Neutrophil (primary cell): ENCODE measurements at regions not wholly inside any gene's neighbourhood (a gene's known extent, or its start where the extent isn't known, plus 50 kb on each side); places are given as distances from the start of the nearest gene placed in this dataset.

ENCODE experiments used
- H3K27ac ChIP-seq: fragments of 200-600 bp; sonication (generic); 2 replicates; pipeline ENCODE4 v1.5.1; 2016; ENCODE audit warnings: mild to moderate bottlenecking, moderate library complexity
- H3K27me3 ChIP-seq: fragments of 200-600 bp; sonication (generic); 2 replicates; pipeline ENCODE4 v1.6.0; 2016; ENCODE audit warnings: mild to moderate bottlenecking
- H3K36me3 ChIP-seq: fragments of 200-600 bp; sonication (generic); 2 replicates; pipeline ENCODE4 v1.5.1; 2017
- H3K4me1 ChIP-seq, 2 experiments: fragments of 200-600 bp in 1 of 2; sonication (generic) in 1 of 2; 1 replicate in 1 of 2; 2 replicates in 1 of 2; pipeline versions ENCODE4 v1.5.1 to v1.6.1; 2013 to 2016; ENCODE audit warnings: low read depth in 1 of 2, low read length in 1 of 2, mild to moderate bottlenecking in 1 of 2, moderate library complexity in 1 of 2; ENCODE audit not compliant: control insufficient read depth in 1 of 2, insufficient read depth in 1 of 2
- H3K4me3 ChIP-seq, 2 experiments: fragments of 200-600 bp in 1 of 2; sonication (generic) in 1 of 2; 1 replicate in 1 of 2; 2 replicates in 1 of 2; pipeline ENCODE4 v1.5.1; 2013 to 2016; ENCODE audit warnings: low read depth in 1 of 2, low read length in 1 of 2, mild to moderate bottlenecking in 1 of 2, moderate library complexity in 1 of 2
- H3K9me3 ChIP-seq: fragments of 200-600 bp; sonication (generic); 2 replicates; pipeline ENCODE4 v1.5.1; 2016
- TF ChIP-seq, protein P1 (sequence below): fragments of 200-600 bp; sonication (generic); IDR thresholded peaks from 2 replicates; pipeline ENCODE4 v1.5.1; 2016; ENCODE audit warnings: antibody characterized with exemption

- no peaks in the 10 kb centered on the region for H3K27me3 ChIP-seq
- H3K36me3 ChIP-seq: no peaks in the 10 kb centered on the region
- no peaks in the 10 kb centered on the region for H3K4me1 ChIP-seq
- no peak overlapping the region for H3K4me3 ChIP-seq
- H3K9me3 ChIP-seq: no peaks in the 10 kb centered on the region
- H3K27ac ChIP-seq: no peak overlapping the region
- TF ChIP-seq, protein P1, sequence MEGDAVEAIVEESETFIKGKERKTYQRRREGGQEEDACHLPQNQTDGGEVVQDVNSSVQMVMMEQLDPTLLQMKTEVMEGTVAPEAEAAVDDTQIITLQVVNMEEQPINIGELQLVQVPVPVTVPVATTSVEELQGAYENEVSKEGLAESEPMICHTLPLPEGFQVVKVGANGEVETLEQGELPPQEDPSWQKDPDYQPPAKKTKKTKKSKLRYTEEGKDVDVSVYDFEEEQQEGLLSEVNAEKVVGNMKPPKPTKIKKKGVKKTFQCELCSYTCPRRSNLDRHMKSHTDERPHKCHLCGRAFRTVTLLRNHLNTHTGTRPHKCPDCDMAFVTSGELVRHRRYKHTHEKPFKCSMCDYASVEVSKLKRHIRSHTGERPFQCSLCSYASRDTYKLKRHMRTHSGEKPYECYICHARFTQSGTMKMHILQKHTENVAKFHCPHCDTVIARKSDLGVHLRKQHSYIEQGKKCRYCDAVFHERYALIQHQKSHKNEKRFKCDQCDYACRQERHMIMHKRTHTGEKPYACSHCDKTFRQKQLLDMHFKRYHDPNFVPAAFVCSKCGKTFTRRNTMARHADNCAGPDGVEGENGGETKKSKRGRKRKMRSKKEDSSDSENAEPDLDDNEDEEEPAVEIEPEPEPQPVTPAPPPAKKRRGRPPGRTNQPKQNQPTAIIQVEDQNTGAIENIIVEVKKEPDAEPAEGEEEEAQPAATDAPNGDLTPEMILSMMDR: no peak
These were observed 81.9 kb downstream of the NPTX2 start for GRCh38 chr7:98698976-98699375.

GRCh38 chr7:98700533-98700932 lies 83.4 kb downstream of the NPTX2 start:
- Histone ChIP-seq H3K27ac (no peak overlapping the region), H3K4me3 (no peak overlapping the region), H3K36me3 (no peaks in the 10 kb centered on the region), H3K9me3 (no peaks in the 10 kb centered on the region), H3K27me3 (peaks cover under 1% of the 10 kb centered on the region), H3K4me1 (no peaks in the 10 kb centered on the region)
- TF ChIP-seq, protein P1: no peak

- Histone ChIP-seq H3K36me3 (no peaks in the 10 kb centered on the region), H3K27ac (no peak overlapping the region), H3K4me3 (no peak overlapping the region), H3K4me1 (no peaks in the 10 kb centered on the region), H3K9me3 (no peaks in the 10 kb centered on the region), H3K27me3 (peaks cover 5% of the 10 kb centered on the region)
- TF ChIP-seq, protein P1: no peak
These were observed 84.3 kb downstream of the NPTX2 start for GRCh38 chr7:98701372-98701771.

GRCh38 chr7:98702021-98702420 lies 84.9 kb downstream of the NPTX2 start:
- TF ChIP-seq, protein P1: no peak
- Histone ChIP-seq H3K9me3 (no peaks in the 10 kb centered on the region), H3K27me3 (peaks cover 5% of the 10 kb centered on the region), H3K4me3 (no peak overlapping the region), H3K4me1 (no peaks in the 10 kb centered on the region), H3K36me3 (no peaks in the 10 kb centered on the region), H3K27ac (no peak overlapping the region)

DNA sequence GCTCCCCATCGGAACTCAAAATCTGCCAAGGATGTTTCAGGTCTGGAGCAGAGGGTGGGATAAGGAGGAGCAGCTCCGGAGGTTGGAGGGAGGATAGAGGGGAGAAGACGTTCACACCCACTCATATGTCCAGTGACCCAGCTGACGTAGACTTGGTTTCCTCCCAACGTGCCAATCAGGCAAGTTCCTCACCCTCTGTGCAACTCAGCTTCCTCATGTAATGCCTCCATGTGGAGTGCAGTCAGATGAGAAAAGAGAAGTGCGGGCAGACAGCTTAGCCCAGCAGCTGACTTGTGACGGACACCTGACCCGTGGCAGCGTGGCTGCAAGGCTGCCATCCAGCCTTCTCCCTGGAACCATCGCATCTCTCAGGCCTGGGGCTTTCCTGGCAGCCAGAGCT lies 86.8 kb downstream of the NPTX2 start:
- H3K4me1 ChIP-seq: no peaks in the 10 kb centered on the region
- TF ChIP-seq, protein P1: no peak
- no peak overlapping the region for H3K4me3 ChIP-seq
- H3K9me3 ChIP-seq: no peaks in the 10 kb centered on the region
- H3K36me3 ChIP-seq: no peaks in the 10 kb centered on the region
- H3K27me3 ChIP-seq: peaks cover 5% of the 10 kb centered on the region
- H3K27ac ChIP-seq: no peak overlapping the region

DNA sequence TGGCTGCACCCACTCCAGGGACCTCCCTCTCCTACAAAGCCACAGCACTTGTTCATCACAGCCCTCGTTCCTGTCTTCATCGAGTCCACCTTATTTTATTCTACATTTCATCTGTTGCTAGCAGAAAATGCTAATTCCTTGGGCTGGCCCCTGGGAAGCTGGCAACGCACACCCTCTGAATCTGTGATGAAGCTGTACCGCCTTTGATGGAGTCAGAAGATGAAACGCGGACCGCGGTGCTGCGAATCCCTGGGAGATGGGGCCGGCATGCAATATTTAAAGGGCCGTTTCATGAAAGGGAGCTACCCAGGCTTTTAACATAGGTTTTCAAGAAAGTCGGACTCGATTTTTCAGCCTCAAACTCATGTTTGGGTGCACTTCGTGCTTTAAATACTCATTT lies 88.5 kb downstream of the NPTX2 start:
- TF ChIP-seq, protein P1: no peak
- H3K27ac ChIP-seq: no peak overlapping the region
- no peak overlapping the region for H3K4me3 ChIP-seq
- peaks cover 5% of the 10 kb centered on the region for H3K27me3 ChIP-seq
- no peaks in the 10 kb centered on the region for H3K4me1 ChIP-seq
- H3K36me3 ChIP-seq: no peaks in the 10 kb centered on the region
- no peaks in the 10 kb centered on the region for H3K9me3 ChIP-seq
